Hematopoietic multipotent progenitor cell treated with erythropoietin and hydrocortisone succinate and interleukin-3 and kit ligand, for 8 days (in vitro differentiated cells): ENCODE measurements at regions not wholly inside any gene's neighbourhood (a gene's known extent, or its start where the extent isn't known, plus 50 kb on each side); places are given as distances from the start of the nearest gene placed in this dataset.
"Not testable (repeated sequence)": the region's sequence is repeated elsewhere in the genome, so short reads cannot be mapped to it uniquely, and the experiment has no call there.

Experiments used
- DNase-seq: peaks from one replicate; pipeline ENCODE4 v3.0.0-alpha.2; 2015

DNA sequence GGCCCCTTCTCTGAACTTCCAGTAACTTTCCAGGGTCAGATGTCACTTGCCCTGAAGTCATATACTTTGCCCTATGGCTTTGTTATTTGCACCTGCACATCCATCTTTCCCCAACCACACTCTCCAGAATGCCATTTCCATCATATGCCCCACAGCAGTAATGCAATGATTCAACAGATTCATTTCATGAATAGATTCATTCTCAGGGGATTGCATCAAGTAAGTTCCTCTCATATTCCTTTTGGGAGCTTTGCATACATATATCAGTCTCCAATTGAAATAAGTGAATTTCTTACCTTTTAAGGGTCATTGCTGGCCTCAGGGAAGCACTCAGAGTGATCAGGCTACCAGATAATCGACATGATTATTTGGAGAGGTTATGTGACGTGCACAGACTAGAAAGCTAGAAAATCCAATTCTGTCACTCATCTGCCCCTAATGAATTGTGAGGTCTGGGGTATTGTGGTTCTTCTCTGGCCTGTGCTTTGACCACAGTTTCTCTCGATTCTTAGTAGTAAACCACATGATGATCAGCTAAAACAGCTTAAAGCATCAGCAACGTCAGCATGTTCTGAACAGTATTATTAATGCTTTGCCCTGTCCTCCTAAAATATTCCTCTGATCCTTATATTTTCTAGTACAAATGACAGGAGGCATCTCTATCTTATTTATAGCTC lies 179.9 kb downstream of the ATPSCKMT start:
- no peak for DNase-seq

GRCh38 chr5:10065428-10066000 lies 184.2 kb downstream of the ATPSCKMT start:
- DNase-seq, result no peak

DNA sequence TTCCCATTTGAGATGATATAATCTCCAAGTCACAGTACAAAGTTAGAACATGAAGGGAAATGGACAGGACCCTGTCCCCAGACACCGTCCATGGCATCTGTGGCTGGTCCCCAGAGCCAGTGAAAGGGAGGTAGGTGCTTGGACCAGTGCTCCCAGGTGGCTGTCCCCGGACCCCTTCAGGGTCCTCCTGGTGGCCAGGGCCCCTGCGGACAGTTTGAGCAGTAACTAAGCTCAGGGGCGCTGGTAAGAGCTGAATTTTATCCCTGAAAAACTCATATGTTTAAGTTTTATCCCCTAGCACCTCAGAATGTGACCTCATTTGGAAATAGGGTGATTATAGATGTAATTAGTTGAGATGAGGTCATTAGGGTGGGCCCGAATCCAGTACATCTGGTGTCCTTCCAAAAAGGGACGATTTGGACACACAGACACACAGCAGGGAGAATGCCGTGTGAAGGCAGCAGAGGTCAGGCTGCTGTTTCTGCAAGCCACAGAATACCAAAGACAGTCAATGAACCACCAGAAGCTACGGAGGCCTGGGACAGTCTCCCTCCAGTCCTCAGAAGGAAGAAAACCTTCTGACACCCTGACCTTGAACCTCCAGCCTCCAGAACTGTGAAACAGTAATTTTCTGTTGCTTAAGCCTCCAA lies 185.0 kb downstream of the ATPSCKMT start:
- DNase-seq, result no peak

GRCh38 chr5:10063997-10064396 lies 185.7 kb downstream of the ATPSCKMT start:
- no peak for DNase-seq

DNA sequence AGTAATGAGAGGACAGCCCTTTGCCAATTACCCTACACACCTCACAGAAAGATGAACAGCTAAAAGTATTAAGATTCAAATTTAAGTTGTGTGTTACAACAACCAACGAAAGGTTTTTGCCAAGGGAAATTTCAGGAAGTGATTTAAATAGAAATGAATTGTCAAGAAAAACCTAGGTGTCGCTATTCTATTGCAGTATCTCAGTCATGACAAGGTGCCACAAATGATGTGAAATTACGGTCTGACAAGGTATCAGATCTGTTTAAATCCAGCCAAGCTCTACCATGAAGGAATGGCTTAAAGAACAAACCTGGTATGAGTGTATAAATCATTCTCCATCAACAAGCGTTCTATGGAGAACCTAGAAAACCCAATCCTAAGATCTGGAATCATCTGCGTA lies 189.7 kb downstream of the ATPSCKMT start:
- DNase-seq, result no peak

- DNase-seq, result no peak
Measured at GRCh38 chr5:10059556-10059955, 190.1 kb downstream of the ATPSCKMT start.

DNA sequence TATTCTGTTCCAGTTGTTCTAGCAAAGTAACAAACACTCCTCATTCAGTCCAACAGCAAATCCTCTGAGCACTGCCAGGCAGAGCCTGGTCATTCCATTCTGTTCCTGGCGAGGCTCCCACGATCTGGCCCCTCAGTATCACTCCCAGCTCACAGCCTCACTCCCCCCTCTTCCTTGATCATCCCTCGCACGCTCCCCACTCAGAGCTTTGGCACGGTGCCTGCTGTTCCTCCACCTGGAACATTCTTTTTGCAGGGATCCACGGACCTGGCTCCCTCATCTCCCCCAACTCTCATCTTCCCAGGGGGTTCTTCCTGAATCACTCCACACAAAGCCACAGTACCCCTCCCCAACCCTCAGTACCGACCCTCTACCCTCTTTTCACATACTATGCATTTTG lies 192.3 kb downstream of the ATPSCKMT start:
- no peak for DNase-seq

- no peak for DNase-seq
Measured at GRCh38 chr5:10056228-10056760, 193.4 kb downstream of the ATPSCKMT start.

GRCh38 chr5:10049858-10050455 lies 199.7 kb downstream of the ATPSCKMT start:
- DNase-seq, result no peak

- no peak for DNase-seq
Measured at GRCh38 chr5:10046676-10047075, 203.0 kb downstream of the ATPSCKMT start.

DNA sequence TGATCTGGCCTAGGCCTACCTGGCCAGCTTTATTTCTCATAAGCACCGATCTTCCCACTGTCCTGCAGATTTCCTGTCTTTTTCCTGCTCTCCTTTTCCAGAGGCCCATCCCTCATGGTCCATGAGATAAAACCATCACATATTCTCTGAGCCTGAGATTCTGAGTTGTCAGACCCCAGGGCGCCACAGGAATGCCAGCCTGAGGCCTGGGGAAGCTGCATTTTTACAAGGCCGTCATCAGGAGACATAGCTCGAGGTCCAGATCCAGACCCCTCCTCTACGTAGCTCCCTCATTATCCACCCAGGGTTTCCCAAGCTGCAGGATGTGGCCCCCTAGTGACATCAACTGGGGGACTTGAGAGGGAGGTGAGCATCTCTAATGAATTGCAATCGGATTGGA lies 204.3 kb downstream of the ATPSCKMT start:
- DNase-seq, result no peak

GRCh38 chr5:10036136-10036815 lies 213.4 kb downstream of the ATPSCKMT start:
- no peak for DNase-seq

DNA sequence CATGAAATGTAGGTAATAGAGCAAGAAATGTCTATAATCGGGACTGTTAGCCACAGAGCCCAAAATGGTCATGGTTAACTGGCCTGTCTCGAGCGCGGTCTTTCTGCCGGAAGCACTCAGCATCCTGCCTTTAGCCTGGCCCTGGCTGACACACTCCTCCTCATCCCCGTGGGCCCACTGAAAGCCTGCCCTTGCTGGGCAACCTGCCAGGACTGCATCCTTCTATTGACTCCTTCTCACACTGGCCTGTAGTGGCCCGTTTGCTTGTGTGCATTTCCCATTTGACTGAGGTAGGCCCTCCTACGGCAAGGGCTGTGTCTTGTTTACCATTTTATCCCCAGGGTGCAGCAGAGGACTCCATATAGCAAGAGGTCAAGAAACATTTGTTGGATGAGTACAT lies 215.7 kb downstream of the ATPSCKMT start:
- no peak for DNase-seq

DNA sequence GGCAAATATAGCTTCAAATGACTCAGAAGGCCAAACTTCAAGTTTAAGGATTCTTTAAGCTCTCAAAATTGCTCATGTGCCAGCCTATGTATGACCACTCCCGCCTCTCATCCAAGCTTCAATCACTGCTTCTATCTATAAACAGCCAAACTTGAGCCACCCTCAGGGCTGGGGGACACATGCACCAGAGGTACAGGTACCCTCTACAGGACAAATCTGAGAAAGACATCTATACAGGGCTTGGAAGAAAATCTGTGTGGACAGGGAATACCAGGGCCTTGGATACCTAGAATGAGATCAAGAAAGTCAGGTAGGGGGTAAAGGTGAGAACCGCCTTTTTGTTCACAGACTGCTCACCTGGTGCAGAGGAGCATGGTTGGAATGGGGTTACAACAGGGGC lies 217.9 kb downstream of the ATPSCKMT start:
- no peak for DNase-seq

GRCh38 chr5:10030219-10030831 lies 219.4 kb downstream of the ATPSCKMT start:
- DNase-seq, result no peak

- no peak for DNase-seq
Measured at GRCh38 chr5:10023494-10023893, 226.2 kb downstream of the ATPSCKMT start.

DNA sequence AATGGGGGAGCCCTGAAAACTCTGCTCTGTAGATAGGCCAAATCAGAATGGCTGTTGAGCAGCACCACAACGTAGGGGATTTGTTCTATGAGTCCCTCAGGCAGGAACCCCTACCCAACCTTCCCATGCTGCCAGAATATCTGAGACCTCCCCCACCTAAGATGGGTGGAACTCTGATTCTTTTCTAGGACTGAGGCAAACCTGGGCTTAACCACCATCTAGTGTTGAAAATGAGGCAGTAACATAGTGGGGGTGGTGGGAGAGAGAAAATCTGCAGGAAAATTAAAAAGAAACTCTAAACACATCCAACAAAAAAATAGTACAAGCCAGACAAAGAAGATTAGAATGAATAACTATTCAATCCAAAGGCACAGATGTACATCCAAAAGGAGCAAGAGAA lies 228.4 kb downstream of the ATPSCKMT start:
- no peak for DNase-seq

GRCh38 chr5:10019236-10019635 lies 230.5 kb downstream of the ATPSCKMT start:
- no peak for DNase-seq

GRCh38 chr5:10018201-10019069 lies 231.3 kb downstream of the ATPSCKMT start:
- no peak for DNase-seq

DNA sequence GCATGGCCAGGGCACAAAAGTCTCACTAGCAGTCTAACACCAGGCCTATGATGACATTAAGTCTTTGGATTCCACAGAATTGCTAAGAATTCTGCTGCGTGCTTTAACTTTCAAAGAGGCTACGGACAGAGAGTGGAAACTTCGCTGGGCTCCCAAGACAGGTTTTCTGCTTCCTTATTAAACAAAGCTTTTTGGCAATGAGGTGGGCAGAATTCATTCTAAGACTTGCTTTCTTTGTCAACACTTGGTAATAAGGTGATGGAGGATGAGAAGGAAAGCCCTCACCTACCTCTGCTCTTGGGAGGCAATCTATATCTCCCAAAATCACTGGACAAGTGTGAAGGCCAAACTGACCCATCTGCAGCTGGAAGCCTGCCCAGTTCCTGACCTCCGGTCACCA lies 231.9 kb downstream of the ATPSCKMT start:
- no peak for DNase-seq

DNA sequence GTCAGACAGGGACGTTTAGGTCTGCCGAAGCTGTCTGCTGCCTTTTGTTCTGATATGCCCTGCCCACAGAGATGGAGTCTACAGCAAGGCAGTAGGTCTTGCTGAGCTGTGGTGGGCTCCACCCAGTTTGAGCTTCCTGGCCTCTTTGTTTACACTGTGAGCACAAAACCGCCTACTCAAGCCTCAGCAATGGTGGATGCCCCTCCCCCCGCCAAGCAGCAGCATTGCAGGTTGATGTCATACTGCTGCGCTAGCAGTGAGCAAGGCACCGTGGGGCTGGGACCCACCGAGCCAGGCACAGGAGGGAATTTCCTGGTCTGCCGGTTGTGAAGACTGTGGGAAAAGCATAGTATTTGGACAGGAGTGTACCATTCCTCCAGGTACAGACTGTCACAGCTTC lies 233.1 kb downstream of the ATPSCKMT start:
- DNase-seq, result not testable (repeated sequence)

- DNase-seq, result not testable (repeated sequence)
Measured at GRCh38 chr5:10015681-10016080, 234.0 kb downstream of the ATPSCKMT start.
